Bronchial epithelial cell (primary cell): ENCODE measurements at regions not wholly inside any gene's neighbourhood (a gene's known extent, or its start where the extent isn't known, plus 50 kb on each side); places are given as distances from the start of the nearest gene placed in this dataset.
"Not testable (repeated sequence)": the region's sequence is repeated elsewhere in the genome, so short reads cannot be mapped to it uniquely, and the experiment has no call there.

Experiments
- DNase-seq: peaks from one replicate; pipeline ENCODE4 v3.0.0-alpha.2; 2010; ENCODE audit warnings: low read depth
- FAIRE-seq: peaks from 2 replicates; lab custom pipeline; 2011; peaks lifted over from hg19 to GRCh38; lab: Jason Lieb, UNC
- H3K27me3 ChIP-seq: 2 replicates; pipeline ENCODE4 v1.5.1; 2011; ENCODE audit warnings: low read length; ENCODE audit not compliant: control insufficient read depth, insufficient read depth
- H3K36me3 ChIP-seq: 2 replicates; pipeline ENCODE4 v1.5.1; 2011; ENCODE audit warnings: low read length; ENCODE audit not compliant: control insufficient read depth, insufficient read depth
- H3K4me3 ChIP-seq: 2 replicates; pipeline ENCODE4 v1.5.1; 2011; ENCODE audit warnings: mild to moderate bottlenecking, low read depth, low read length, control low read depth
- TF ChIP-seq, protein P1 (sequence below): IDR thresholded peaks from 2 replicates; pipeline ENCODE4 v1.5.1; 2011; ENCODE audit warnings: mild to moderate bottlenecking, moderate library complexity, low read length, control low read depth, inconsistent platforms; ENCODE audit not compliant: insufficient read depth, severe bottlenecking

DNA sequence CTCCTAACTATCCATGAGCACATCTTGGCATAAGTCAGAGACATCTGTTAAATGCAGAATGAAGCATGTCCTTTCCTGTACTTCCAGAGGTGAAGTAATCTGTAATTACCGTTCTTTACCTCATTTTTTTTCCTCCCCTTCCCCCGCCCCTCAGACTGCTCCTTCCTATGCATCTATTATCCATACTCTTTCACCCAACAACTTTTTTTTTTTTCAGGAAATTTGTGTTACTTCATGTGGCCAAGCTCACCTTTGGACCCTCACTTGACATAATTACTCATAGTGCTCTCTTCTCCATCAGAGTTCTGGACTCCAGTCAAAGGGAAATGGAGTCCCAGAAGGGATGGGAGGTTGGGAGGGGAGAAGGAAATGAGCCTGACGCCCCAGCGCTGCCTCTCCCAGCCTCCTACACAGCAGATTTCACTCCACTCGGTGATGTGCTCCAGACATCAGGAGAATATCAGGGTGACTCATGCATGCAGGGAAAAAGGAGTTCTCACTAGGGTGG lies 568.8 kb downstream of the STIM2 start:
- peak; percentile 18 for DNase-seq

DNA sequence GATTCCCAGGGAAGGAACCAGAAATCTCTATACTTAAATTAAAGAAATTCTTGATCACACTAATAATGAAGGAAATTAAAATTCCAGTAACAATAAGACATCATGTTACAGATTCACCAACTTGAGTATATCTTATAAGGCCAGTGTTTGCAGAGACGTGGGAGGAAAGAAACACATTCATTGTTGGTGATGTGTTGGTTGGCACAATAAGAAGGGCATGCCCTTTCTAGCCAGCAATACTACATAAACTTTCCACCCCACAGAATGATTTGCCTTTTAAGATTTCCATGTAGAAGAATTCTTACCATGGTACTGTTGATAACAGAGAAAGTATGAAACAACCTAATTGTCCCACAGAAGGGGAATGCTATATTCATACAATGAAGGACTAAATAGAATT lies 581.5 kb downstream of the STIM2 start:
- Histone ChIP-seq H3K36me3 (no peaks in the 10 kb centered on the region), H3K27me3 (no peaks in the 10 kb centered on the region), H3K4me3 (no peak overlapping the region)
- FAIRE-seq (no peak), DNase-seq (peak; percentile 59)
- TF ChIP-seq, protein P1, sequence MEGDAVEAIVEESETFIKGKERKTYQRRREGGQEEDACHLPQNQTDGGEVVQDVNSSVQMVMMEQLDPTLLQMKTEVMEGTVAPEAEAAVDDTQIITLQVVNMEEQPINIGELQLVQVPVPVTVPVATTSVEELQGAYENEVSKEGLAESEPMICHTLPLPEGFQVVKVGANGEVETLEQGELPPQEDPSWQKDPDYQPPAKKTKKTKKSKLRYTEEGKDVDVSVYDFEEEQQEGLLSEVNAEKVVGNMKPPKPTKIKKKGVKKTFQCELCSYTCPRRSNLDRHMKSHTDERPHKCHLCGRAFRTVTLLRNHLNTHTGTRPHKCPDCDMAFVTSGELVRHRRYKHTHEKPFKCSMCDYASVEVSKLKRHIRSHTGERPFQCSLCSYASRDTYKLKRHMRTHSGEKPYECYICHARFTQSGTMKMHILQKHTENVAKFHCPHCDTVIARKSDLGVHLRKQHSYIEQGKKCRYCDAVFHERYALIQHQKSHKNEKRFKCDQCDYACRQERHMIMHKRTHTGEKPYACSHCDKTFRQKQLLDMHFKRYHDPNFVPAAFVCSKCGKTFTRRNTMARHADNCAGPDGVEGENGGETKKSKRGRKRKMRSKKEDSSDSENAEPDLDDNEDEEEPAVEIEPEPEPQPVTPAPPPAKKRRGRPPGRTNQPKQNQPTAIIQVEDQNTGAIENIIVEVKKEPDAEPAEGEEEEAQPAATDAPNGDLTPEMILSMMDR: no peak

More for the DNA sequence above, 568.8 kb downstream of the STIM2 start:
- H3K27me3 ChIP-seq: no peaks in the 10 kb centered on the region
- no peaks in the 10 kb centered on the region for H3K36me3 ChIP-seq
- TF ChIP-seq, protein P1: no peak
- no peak for FAIRE-seq
- H3K4me3 ChIP-seq: no peak overlapping the region

DNA sequence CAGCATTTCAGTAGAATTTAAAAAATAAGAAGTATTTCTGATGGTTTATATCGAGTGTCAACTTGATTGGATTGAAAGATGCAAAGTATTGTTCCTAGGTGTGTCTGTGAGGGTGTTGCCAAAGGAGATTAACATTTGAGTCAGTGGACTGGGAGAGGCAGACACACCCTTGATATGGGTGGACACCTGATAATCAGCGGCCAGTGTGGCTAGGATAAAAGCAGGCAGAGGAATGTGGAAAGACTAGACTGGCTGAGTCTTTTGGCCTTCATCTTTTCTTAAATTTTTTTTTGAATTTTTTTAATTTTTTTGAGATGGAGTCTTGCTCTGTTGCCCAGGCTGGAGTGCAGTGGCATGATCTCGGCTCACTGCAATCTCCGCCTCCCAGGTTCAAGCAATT lies 582.0 kb downstream of the STIM2 start:
- H3K27me3 ChIP-seq, H3K4me3 ChIP-seq, FAIRE-seq, H3K36me3 ChIP-seq: not testable (repeated sequence)
- peak; percentile 53 for DNase-seq

GRCh38 chr4:27463816-27464215 lies 603.2 kb downstream of the STIM2 start:
- Histone ChIP-seq H3K4me3 (no peak overlapping the region), H3K27me3 (no peaks in the 10 kb centered on the region), H3K36me3 (no peaks in the 10 kb centered on the region)
- no peak for FAIRE-seq
- TF ChIP-seq, protein P1: no peak
- peak; percentile 83 for DNase-seq

DNA sequence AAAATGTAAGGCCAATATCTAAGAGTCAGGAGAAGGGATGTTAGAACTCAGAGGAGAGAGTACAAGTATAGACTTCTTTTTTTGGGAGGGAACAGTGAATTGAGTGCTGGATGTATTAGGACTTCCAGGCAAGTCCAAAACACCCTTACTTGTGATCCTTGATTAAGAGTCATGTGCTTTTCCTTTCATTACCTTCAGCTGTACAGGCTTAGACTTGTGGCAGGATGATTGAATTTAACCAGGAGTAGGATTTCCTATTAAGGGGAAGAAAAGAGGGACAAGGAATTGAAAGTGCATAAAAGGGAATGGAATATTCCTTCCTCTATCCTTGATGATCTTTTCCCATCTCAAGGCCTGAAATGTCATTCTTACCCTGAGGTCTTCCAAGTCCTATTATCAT lies 606.7 kb downstream of the STIM2 start:
- Histone ChIP-seq H3K36me3 (no peaks in the 10 kb centered on the region), H3K4me3 (no peak overlapping the region), H3K27me3 (no peaks in the 10 kb centered on the region)
- FAIRE-seq: no peak
- TF ChIP-seq, protein P1: no peak
- peak; percentile 64 for DNase-seq

- FAIRE-seq (no peak), DNase-seq (no peak)
- Histone ChIP-seq H3K4me3 (no peak overlapping the region), H3K36me3 (no peaks in the 10 kb centered on the region), H3K27me3 (no peaks in the 10 kb centered on the region)
- TF ChIP-seq, protein P1: no peak
Observed at GRCh38 chr4:27472364-27472763, 611.7 kb downstream of the STIM2 start.
